B cell (primary cell): ENCODE measurements at regions not wholly inside any gene's neighbourhood (a gene's known extent, or its start where the extent isn't known, plus 50 kb on each side); places are given as distances from the start of the nearest gene placed in this dataset.

Experiments used
- ATAC-seq: fragments of 200-7000 bp; cut with Tn5 transposase; one replicate; pipeline ENCODE4 v1.10.0; 2021; ENCODE audit warnings: low read depth, mild to moderate bottlenecking, moderate number of reproducible peaks, moderate library complexity
- CTCF ChIA-PET: fragments of 350-600 bp; sonication (Branson Sonifier 250); formaldehyde crosslinking; loops from one replicate; lab custom pipeline; 2021; ENCODE audit warnings: antibody characterized with exemption, inconsistent platforms; lab: Charles Lee
- POLR2A ChIA-PET: fragments of 350-600 bp; sonication (Branson Sonifier 250); formaldehyde crosslinking; loops from one replicate; lab custom pipeline; 2021; ENCODE audit warnings: antibody characterized with exemption; lab: Charles Lee
- DNase-seq: peaks from one replicate; pipeline ENCODE4 v3.0.0; 2013
- H2AFZ ChIP-seq: 2 replicates; pipeline ENCODE4 v1.6.1; 2012; ENCODE audit warnings: mild to moderate bottlenecking, low read depth, low read length; ENCODE audit not compliant: insufficient read depth, poor library complexity, severe bottlenecking
- H3K27ac ChIP-seq, 2 donors: 1 replicate in 1 of 2; 2 replicates in 1 of 2; pipeline ENCODE4 v1.5.1; 2012 to 2013; ENCODE audit warnings: low read length in 2 of 2, mild to moderate bottlenecking in 2 of 2, moderate library complexity in 1 of 2
- H3K27me3 ChIP-seq, 4 experiments: fragments of 200-600 bp in 1 of 4; sonication (generic) in 1 of 4; replicated peaks in 1 of 4; 1 replicate in 2 of 4; 2 replicates in 2 of 4; pipeline versions ENCODE4 v1.6.1 to v1.7.0; 2013 to 2016; ENCODE audit warnings: low read length in 3 of 4, mild to moderate bottlenecking in 2 of 4, mixed read lengths in 1 of 4, moderate library complexity in 1 of 4; ENCODE audit not compliant: insufficient read depth in 4 of 4, control insufficient read depth in 3 of 4; ENCODE audit errors: control extremely low read depth in 1 of 4
- H3K36me3 ChIP-seq, 2 experiments: replicated peaks in 1 of 2; 1 replicate in 1 of 2; 2 replicates in 1 of 2; pipeline versions ENCODE4 v1.6.1 to v1.7.1; 2013; ENCODE audit warnings: low read length in 1 of 2; ENCODE audit not compliant: insufficient read depth in 2 of 2, control insufficient read depth in 1 of 2; ENCODE audit errors: control extremely low read depth in 1 of 2, extremely low read depth in 1 of 2
- H3K4me1 ChIP-seq, 2 donors: fragments of 200-600 bp in 1 of 2; sonication (generic) in 1 of 2; 1 replicate in 1 of 2; 2 replicates in 1 of 2; pipeline versions ENCODE4 v1.5.1 to v1.6.1; 2013 to 2017; ENCODE audit warnings: low read length in 2 of 2; ENCODE audit not compliant: control insufficient read depth in 2 of 2, insufficient read depth in 2 of 2
- H3K4me2 ChIP-seq: replicated peaks from 2 replicates; pipeline ENCODE3; 2012; ENCODE audit warnings: mild to moderate bottlenecking, low read depth, low read length; ENCODE audit not compliant: poor library complexity, severe bottlenecking
- H3K4me3 ChIP-seq, 5 experiments: fragments of 200-600 bp in 1 of 5; sonication (generic) in 1 of 5; 1 replicate in 3 of 5; 2 replicates in 2 of 5; pipeline versions ENCODE4 v1.5.1 to v1.7.0; 2011 to 2016; ENCODE audit warnings: low read length in 4 of 5, mild to moderate bottlenecking in 4 of 5, low read depth in 2 of 5, control low read depth in 1 of 5, moderate library complexity in 1 of 5; ENCODE audit not compliant: insufficient read depth in 1 of 5; ENCODE audit errors: control extremely low read depth in 1 of 5, extremely low read depth in 1 of 5
- H3K79me2 ChIP-seq: fragments of 200-600 bp; sonication (generic); one replicate; pipeline ENCODE4 v1.6.0; 2016; ENCODE audit warnings: low read length; ENCODE audit not compliant: control insufficient read depth, insufficient read depth
- H3K9ac ChIP-seq: fragments of 200-600 bp; sonication (generic); 2 replicates; pipeline ENCODE4 v1.6.1; 2017; ENCODE audit warnings: mild to moderate bottlenecking, low read length, moderate library complexity
- H3K9me3 ChIP-seq, 3 donors: one replicate each; pipeline versions ENCODE4 v1.6.1 to v1.7.1; 2013; ENCODE audit warnings: low read length in 2 of 3; ENCODE audit not compliant: control insufficient read depth in 2 of 3, insufficient read depth in 1 of 3; ENCODE audit errors: control extremely low read depth in 1 of 3
- H4K20me1 ChIP-seq: 2 replicates; pipeline ENCODE4 v1.6.0; 2012; ENCODE audit warnings: mild to moderate bottlenecking, low read length; ENCODE audit not compliant: insufficient read depth, control insufficient read depth, poor library complexity, severe bottlenecking
- H3K27ac Mint-ChIP-seq: one replicate; pipeline ENCODE4 v1.8.0; 2021; ENCODE audit warnings: mixed read lengths
- H3K27me3 Mint-ChIP-seq: one replicate; pipeline ENCODE4 v1.8.0; 2021; ENCODE audit warnings: mixed read lengths
- H3K4me1 Mint-ChIP-seq: one replicate; pipeline ENCODE4 v1.8.0; 2021; ENCODE audit warnings: mixed read lengths
- H3K4me3 Mint-ChIP-seq: one replicate; pipeline ENCODE4 v1.8.0; 2021; ENCODE audit warnings: mixed read lengths
- H3K9me3 Mint-ChIP-seq: one replicate; pipeline ENCODE4 v1.8.0; 2022; ENCODE audit warnings: mixed read lengths; ENCODE audit not compliant: insufficient read depth
- CTCF ChIP-seq: fragments of 200-600 bp; IDR thresholded peaks from one replicate; pipeline ENCODE4 v1.8.0; 2022; ENCODE audit warnings: antibody characterized with exemption, mild to moderate bottlenecking
- EZH2 ChIP-seq: IDR thresholded peaks from 2 replicates; pipeline ENCODE4 v1.6.1; 2012; ENCODE audit warnings: borderline replicate concordance, low read depth, mild to moderate bottlenecking, moderate library complexity, low read length; ENCODE audit not compliant: insufficient read depth, poor library complexity, severe bottlenecking
- WGBS: methylation state at CpG from one replicate; pipeline ENCODE4 v1.1.5; 2013; ENCODE audit warnings: missing lambda C conversion rate; ENCODE audit not compliant: insufficient coverage; 5-methylcytosine and 5-hydroxymethylcytosine counted together
- intact Hi-C: fragments of 100-400 bp; cut with micrococcal nuclease; formaldehyde crosslinking; loops from one replicate; pipeline ENCODE4 v1.10.0; 2022

- ChIA-PET CTCF (no interaction called here), POLR2A (no interaction called here)
- Mint-ChIP-seq H3K4me3 (no peak overlapping the region), H3K27ac (no peak overlapping the region), H3K27me3 (peaks cover 12% of the 10 kb centered on the region), H3K9me3 (no peaks in the 10 kb centered on the region), H3K4me1 (no peaks in the 10 kb centered on the region)
- ATAC-seq (no peak), DNase-seq (no peak)
- Histone ChIP-seq H2AFZ (no peak overlapping the region), H3K27ac (no peak overlapping the region), H3K27me3 (peaks cover 0 to 3% (median 0%) of the 10 kb centered on the region in 4 experiments), H3K4me3 (no peak overlapping the region), H3K9me3 (no peaks in the 10 kb centered on the region), H3K79me2 (no peaks in the 10 kb centered on the region), H4K20me1 (no peaks in the 10 kb centered on the region), H3K9ac (no peak overlapping the region), H3K36me3 (no peaks in the 10 kb centered on the region), H3K4me1 (no peaks in the 10 kb centered on the region), H3K4me2 (no peak overlapping the region)
- no CpG with 5 or more reads among the region's 3 CpGs for WGBS
- TF ChIP-seq EZH2 (no peak), CTCF (no peak)
- intact Hi-C loops: no loop called here
Observed at GRCh38 chr2:226313060-226313459, 486.6 kb downstream of the IRS1 start.

- no peak overlapping the region for H2AFZ ChIP-seq
- H3K4me1 ChIP-seq: no peaks in the 10 kb centered on the region
- DNase-seq (no peak), ATAC-seq (no peak)
- H3K27me3 Mint-ChIP-seq: peaks cover 6% of the 10 kb centered on the region
- ChIA-PET CTCF (no interaction called here), POLR2A (no interaction called here)
- H3K9me3 Mint-ChIP-seq: no peaks in the 10 kb centered on the region
- no peaks in the 10 kb centered on the region for H3K9me3 ChIP-seq
- no peak overlapping the region for H3K4me2 ChIP-seq
- H3K4me3 ChIP-seq: no peak overlapping the region
- no peak overlapping the region for H3K27ac Mint-ChIP-seq
- H3K27me3 ChIP-seq: peaks cover 0 to 3% (median 0%) of the 10 kb centered on the region in 4 experiments
- no peaks in the 10 kb centered on the region for H3K36me3 ChIP-seq
- peaks cover 4% of the 10 kb centered on the region for H3K4me1 Mint-ChIP-seq
- no peaks in the 10 kb centered on the region for H3K79me2 ChIP-seq
- H4K20me1 ChIP-seq: no peaks in the 10 kb centered on the region
- intact Hi-C loops: no loop called here
- no peak overlapping the region for H3K9ac ChIP-seq
- no peak overlapping the region for H3K4me3 Mint-ChIP-seq
- no peak for TF ChIP-seq EZH2
- TF ChIP-seq CTCF: no peak
- 100% methylated on average over 1 of the region's 5 CpGs for WGBS
- H3K27ac ChIP-seq: no peak overlapping the region
Observed at GRCh38 chr2:226312155-226312554, 487.5 kb downstream of the IRS1 start.
